ENCODE measurements at regions not wholly inside any gene's neighbourhood (a gene's known extent, or its start where the extent isn't known, plus 50 kb on each side); places are given as distances from the start of the nearest gene placed in this dataset.

- Histone ChIP-seq H3K4me1 (peaks cover 8% of the 10 kb centered on the region), H3K27ac (no peak overlapping the region), H3K9me3 (ENCODE audit: low read depth) (no peaks in the 10 kb centered on the region), H2AFZ (replicated peaks) (no peak overlapping the region), H3K9ac (no peak overlapping the region), H3K4me2 (no peak overlapping the region), H3F3A (ENCODE audit: low read depth) (no peaks in the 10 kb centered on the region), H3K36me3 (no peaks in the 10 kb centered on the region), H3K4me3 (no peak overlapping the region), H4K20me1 (ENCODE audit: low read depth) (no peaks in the 10 kb centered on the region), H3K27me3 (no peaks in the 10 kb centered on the region), H3K79me2 (ENCODE audit: low read depth) (no peaks in the 10 kb centered on the region)
- TF ChIP-seq EZH2phosphoT487 (IDR thresholded peaks at IDR 0.05) (no peak), EZH2 (IDR thresholded peaks at IDR 0.05) (no peak), CTCF (IDR thresholded peaks at IDR 0.05) (no peak)
- H3K27me3 Mint-ChIP-seq (ENCODE audit: insufficient read depth, low read depth) = no peaks in the 10 kb centered on the region
- no peak overlapping the region for H3K27ac Mint-ChIP-seq
- no peak for DNase-seq (ENCODE audit: low spot score)
- H3K4me1 Mint-ChIP-seq = peaks cover 5% of the 10 kb centered on the region
- no peaks in the 10 kb centered on the region for H3K36me3 Mint-ChIP-seq
- H3K9me3 Mint-ChIP-seq = no peaks in the 10 kb centered on the region
- H3K4me3 Mint-ChIP-seq = no peak overlapping the region
Observed at GRCh38 chr10:64101606-64102263, 580.5 kb downstream of the REEP3 start.

GRCh38 chr10:64102264-64102633 lies 581.0 kb downstream of the REEP3 start:
- no peaks in the 10 kb centered on the region for H3K27me3 Mint-ChIP-seq (ENCODE audit: insufficient read depth, low read depth)
- Histone ChIP-seq H3K4me2 (no peak overlapping the region), H3K4me1 (peaks cover 8% of the 10 kb centered on the region), H4K20me1 (ENCODE audit: low read depth) (no peaks in the 10 kb centered on the region), H3K27me3 (no peaks in the 10 kb centered on the region), H3K79me2 (ENCODE audit: low read depth) (no peaks in the 10 kb centered on the region), H3K27ac (no peak overlapping the region), H3K9ac (no peak overlapping the region), H3F3A (ENCODE audit: low read depth) (no peaks in the 10 kb centered on the region), H3K36me3 (no peaks in the 10 kb centered on the region), H3K9me3 (ENCODE audit: low read depth) (no peaks in the 10 kb centered on the region), H2AFZ (replicated peaks) (no peak overlapping the region), H3K4me3 (no peak overlapping the region)
- H3K4me1 Mint-ChIP-seq = peaks cover 5% of the 10 kb centered on the region
- H3K4me3 Mint-ChIP-seq = no peak overlapping the region
- no peaks in the 10 kb centered on the region for H3K9me3 Mint-ChIP-seq
- no peak for DNase-seq (ENCODE audit: low spot score)
- no peaks in the 10 kb centered on the region for H3K36me3 Mint-ChIP-seq
- no peak overlapping the region for H3K27ac Mint-ChIP-seq
- TF ChIP-seq EZH2 (IDR thresholded peaks at IDR 0.05) (no peak), CTCF (IDR thresholded peaks at IDR 0.05) (no peak), EZH2phosphoT487 (IDR thresholded peaks at IDR 0.05) (no peak)

GRCh38 chr10:64102916-64103315 lies 581.7 kb downstream of the REEP3 start:
- TF ChIP-seq EZH2 (IDR thresholded peaks at IDR 0.05) (no peak), EZH2phosphoT487 (IDR thresholded peaks at IDR 0.05) (no peak), CTCF (IDR thresholded peaks at IDR 0.05) (no peak)
- Histone ChIP-seq H3K36me3 (no peaks in the 10 kb centered on the region), H3K4me3 (no peak overlapping the region), H3K27me3 (no peaks in the 10 kb centered on the region), H3K79me2 (ENCODE audit: low read depth) (no peaks in the 10 kb centered on the region), H3K27ac (no peak overlapping the region), H3F3A (ENCODE audit: low read depth) (no peaks in the 10 kb centered on the region), H3K4me2 (no peak overlapping the region), H3K9ac (no peak overlapping the region), H3K4me1 (peaks cover 8% of the 10 kb centered on the region), H4K20me1 (ENCODE audit: low read depth) (no peaks in the 10 kb centered on the region), H3K9me3 (ENCODE audit: low read depth) (no peaks in the 10 kb centered on the region), H2AFZ (replicated peaks) (no peak overlapping the region)
- Mint-ChIP-seq H3K4me3 (no peak overlapping the region), H3K4me1 (peaks cover 5% of the 10 kb centered on the region), H3K36me3 (no peaks in the 10 kb centered on the region), H3K9me3 (no peaks in the 10 kb centered on the region), H3K27me3 (ENCODE audit: insufficient read depth, low read depth) (no peaks in the 10 kb centered on the region), H3K27ac (no peak overlapping the region)
- no peak for DNase-seq (ENCODE audit: low spot score)

Data from neural progenitor cell (in vitro differentiated cells).